ENCODE measurements at regions not wholly inside any gene's neighbourhood (a gene's known extent, or its start where the extent isn't known, plus 50 kb on each side); places are given as distances from the start of the nearest gene placed in this dataset.

DNA sequence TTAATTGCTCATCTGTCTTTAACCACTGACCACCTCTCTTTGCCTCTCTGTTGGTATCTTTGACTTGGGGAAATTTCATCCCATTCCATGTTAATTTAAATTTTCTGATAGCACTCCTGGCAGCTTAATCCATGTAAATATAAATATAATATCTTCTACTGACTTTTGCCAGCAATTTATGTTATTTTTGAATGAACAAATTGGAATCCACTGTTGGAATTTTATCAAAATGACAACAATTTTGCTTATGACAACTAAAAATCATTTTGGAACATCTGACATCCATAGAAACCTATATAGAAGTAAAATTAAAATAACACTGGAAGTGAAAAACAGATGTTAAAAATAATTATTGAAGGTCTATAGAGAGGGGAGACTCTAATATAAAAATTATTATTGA lies 176.5 kb upstream of the AKR1E2 start:
- H3K9ac ChIP-seq (ENCODE audit: low read length) = no peak overlapping the region
- no peaks in the 10 kb centered on the region for H3F3A ChIP-seq (ENCODE audit: insufficient read depth)
- no peaks in the 10 kb centered on the region for H3K36me3 ChIP-seq (ENCODE audit: low read length)
- no peak overlapping the region for H3K4me3 ChIP-seq (ENCODE audit: insufficient read depth, low read length, poor library complexity, severe bottlenecking)
- H3K27ac ChIP-seq (ENCODE audit: low read depth, low read length) = no peak overlapping the region
- no peaks in the 10 kb centered on the region for H3K9me2 ChIP-seq (replicated peaks; ENCODE audit: insufficient read depth, low read length)
- no peak overlapping the region for H2AFZ ChIP-seq (ENCODE audit: low read depth, low read length, severe bottlenecking)
- TF ChIP-seq, protein P1, sequence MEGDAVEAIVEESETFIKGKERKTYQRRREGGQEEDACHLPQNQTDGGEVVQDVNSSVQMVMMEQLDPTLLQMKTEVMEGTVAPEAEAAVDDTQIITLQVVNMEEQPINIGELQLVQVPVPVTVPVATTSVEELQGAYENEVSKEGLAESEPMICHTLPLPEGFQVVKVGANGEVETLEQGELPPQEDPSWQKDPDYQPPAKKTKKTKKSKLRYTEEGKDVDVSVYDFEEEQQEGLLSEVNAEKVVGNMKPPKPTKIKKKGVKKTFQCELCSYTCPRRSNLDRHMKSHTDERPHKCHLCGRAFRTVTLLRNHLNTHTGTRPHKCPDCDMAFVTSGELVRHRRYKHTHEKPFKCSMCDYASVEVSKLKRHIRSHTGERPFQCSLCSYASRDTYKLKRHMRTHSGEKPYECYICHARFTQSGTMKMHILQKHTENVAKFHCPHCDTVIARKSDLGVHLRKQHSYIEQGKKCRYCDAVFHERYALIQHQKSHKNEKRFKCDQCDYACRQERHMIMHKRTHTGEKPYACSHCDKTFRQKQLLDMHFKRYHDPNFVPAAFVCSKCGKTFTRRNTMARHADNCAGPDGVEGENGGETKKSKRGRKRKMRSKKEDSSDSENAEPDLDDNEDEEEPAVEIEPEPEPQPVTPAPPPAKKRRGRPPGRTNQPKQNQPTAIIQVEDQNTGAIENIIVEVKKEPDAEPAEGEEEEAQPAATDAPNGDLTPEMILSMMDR (IDR thresholded peaks at IDR 0.05; ENCODE audit: insufficient read depth, low read length, poor library complexity, severe bottlenecking) = no peak
- TF ChIP-seq EZH2phosphoT487 (conservative IDR thresholded peaks at IDR 0.05; ENCODE audit: low read length) = no peak
- H3K27me3 ChIP-seq (ENCODE audit: low read length) = no peaks in the 10 kb centered on the region
- no peaks in the 10 kb centered on the region for H3K9me3 ChIP-seq (ENCODE audit: insufficient read depth, low read length)
- H3K79me2 ChIP-seq (ENCODE audit: insufficient read depth, low read length) = no peaks in the 10 kb centered on the region
- no peak overlapping the region for H3K4me2 ChIP-seq (ENCODE audit: low read depth, low read length, poor library complexity, severe bottlenecking)
- H4K20me1 ChIP-seq (ENCODE audit: low read depth, low read length) = no peaks in the 10 kb centered on the region

DNA sequence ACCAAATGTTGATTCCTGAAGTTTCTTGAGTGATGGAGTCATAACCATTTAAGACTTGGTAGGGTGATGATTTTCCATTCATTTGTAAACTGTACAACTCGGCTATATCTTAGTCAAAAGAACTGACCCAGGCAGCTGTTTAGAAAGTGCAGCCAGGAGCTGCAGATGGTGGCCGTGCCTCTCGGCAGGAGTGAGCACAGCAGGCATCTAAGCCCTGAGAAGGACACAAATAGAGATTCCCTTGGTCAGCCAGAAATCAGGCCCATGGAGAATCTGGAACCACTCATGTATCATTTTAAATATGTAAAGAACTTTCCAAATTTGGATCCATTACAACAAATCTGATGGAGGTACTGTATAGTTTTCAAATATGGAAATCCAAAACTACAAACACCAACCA lies 177.0 kb upstream of the AKR1E2 start:
- Histone ChIP-seq H2AFZ (ENCODE audit: low read depth, low read length, severe bottlenecking) (no peak overlapping the region), H3K4me3 (ENCODE audit: insufficient read depth, low read length, poor library complexity, severe bottlenecking) (no peak overlapping the region), H3K9me2 (replicated peaks; ENCODE audit: insufficient read depth, low read length) (no peaks in the 10 kb centered on the region), H3K4me2 (ENCODE audit: low read depth, low read length, poor library complexity, severe bottlenecking) (no peak overlapping the region), H3K27ac (ENCODE audit: low read depth, low read length) (no peak overlapping the region), H3K79me2 (ENCODE audit: insufficient read depth, low read length) (no peaks in the 10 kb centered on the region), H3K36me3 (ENCODE audit: low read length) (no peaks in the 10 kb centered on the region), H3K27me3 (ENCODE audit: low read length) (no peaks in the 10 kb centered on the region), H3K9ac (ENCODE audit: low read length) (no peak overlapping the region), H3F3A (ENCODE audit: insufficient read depth) (no peaks in the 10 kb centered on the region), H3K9me3 (ENCODE audit: insufficient read depth, low read length) (no peaks in the 10 kb centered on the region), H4K20me1 (ENCODE audit: low read depth, low read length) (no peaks in the 10 kb centered on the region)
- TF ChIP-seq EZH2phosphoT487 (conservative IDR thresholded peaks at IDR 0.05; ENCODE audit: low read length) = no peak
- TF ChIP-seq, protein P1 (IDR thresholded peaks at IDR 0.05; ENCODE audit: insufficient read depth, low read length, poor library complexity, severe bottlenecking) = no peak

DNA sequence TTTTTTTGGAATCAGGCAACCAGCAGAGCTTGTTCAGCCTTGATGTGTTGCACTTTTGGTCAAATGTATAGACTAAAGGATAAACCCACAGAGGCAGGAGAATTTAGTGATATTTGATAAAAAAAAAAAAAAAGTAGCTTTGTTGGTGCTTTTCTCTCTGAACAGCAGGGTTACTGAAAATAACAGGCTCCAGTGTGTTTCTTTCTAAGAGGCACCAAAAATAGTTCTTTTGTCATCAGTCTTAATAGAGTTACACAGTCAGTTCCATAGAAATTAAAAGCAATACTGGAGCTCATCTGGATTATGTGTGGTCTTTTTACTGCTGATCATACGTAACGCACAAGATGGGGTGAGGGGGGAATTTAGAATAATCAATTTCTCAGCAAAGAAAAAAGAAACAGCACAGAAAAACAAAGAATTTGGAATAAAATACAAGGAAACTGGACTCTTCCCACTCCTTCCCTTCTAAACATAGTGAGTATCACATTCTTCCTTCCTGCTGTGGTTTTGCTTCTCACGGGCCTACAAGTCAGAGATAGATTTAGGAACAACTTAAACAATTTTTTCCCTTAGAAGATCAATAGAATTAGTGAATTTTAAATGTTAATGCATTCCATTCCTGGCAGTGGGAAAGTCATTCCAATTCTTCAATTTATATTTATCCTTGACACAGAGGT lies 178.8 kb upstream of the AKR1E2 start:
- Histone ChIP-seq H3K27ac (ENCODE audit: low read depth, low read length) (no peak overlapping the region), H4K20me1 (ENCODE audit: low read depth, low read length) (no peaks in the 10 kb centered on the region), H2AFZ (ENCODE audit: low read depth, low read length, severe bottlenecking) (no peak overlapping the region), H3K79me2 (ENCODE audit: insufficient read depth, low read length) (no peaks in the 10 kb centered on the region), H3K9me3 (ENCODE audit: insufficient read depth, low read length) (no peaks in the 10 kb centered on the region), H3K27me3 (ENCODE audit: low read length) (no peaks in the 10 kb centered on the region), H3F3A (ENCODE audit: insufficient read depth) (no peaks in the 10 kb centered on the region), H3K36me3 (ENCODE audit: low read length) (no peaks in the 10 kb centered on the region), H3K4me3 (ENCODE audit: insufficient read depth, low read length, poor library complexity, severe bottlenecking) (no peak overlapping the region), H3K4me2 (ENCODE audit: low read depth, low read length, poor library complexity, severe bottlenecking) (no peak overlapping the region), H3K9ac (ENCODE audit: low read length) (no peak overlapping the region), H3K9me2 (replicated peaks; ENCODE audit: insufficient read depth, low read length) (no peaks in the 10 kb centered on the region)
- TF ChIP-seq, protein P1 (IDR thresholded peaks at IDR 0.05; ENCODE audit: insufficient read depth, low read length, poor library complexity, severe bottlenecking) = no peak
- TF ChIP-seq EZH2phosphoT487 (conservative IDR thresholded peaks at IDR 0.05; ENCODE audit: low read length) = no peak
